ENCODE measurements at regions not wholly inside any gene's neighbourhood (a gene's known extent, or its start where the extent isn't known, plus 50 kb on each side); places are given as distances from the start of the nearest gene placed in this dataset.

DNA sequence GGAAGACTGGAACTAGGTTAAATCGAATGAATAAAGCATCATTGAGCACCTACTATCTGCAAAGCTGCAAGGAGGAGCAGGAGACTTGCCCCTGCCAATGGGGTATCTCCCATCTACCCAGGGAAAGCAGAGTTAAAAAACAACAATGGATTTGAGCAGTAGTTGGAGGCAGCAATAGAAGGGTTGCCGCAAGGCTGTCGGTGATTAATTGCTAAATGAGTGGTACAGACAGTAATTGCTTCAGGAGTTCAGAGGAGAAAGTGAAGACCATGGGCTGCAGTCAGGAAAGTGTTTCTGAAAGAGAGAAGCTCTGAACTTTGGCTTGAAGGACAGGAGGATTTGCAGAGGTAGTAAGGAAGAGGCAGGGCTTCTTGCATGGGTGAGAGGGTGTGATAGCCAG lies 152.9 kb downstream of the ACTL8 start:
- no peak for DNase-seq

DNA sequence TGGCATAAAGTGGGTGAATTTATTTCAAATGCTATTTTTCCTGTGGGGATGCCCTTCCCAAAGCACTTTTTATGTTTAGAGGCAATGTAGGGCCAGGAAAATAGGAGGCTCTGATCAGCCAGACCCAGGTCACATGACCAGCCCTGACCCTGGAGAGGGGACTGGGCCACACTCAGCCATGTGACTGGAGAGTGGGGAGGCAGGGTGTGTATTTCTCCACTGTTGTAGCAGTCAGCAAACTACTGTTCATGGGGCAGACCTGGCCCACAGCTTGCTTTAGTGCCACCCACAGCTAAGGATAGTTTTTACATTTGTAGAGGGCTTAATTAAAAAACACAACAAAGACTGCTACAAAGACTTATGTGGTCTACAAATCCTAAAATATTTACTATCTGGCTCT lies 153.8 kb downstream of the ACTL8 start:
- DNase-seq = no peak

DNA sequence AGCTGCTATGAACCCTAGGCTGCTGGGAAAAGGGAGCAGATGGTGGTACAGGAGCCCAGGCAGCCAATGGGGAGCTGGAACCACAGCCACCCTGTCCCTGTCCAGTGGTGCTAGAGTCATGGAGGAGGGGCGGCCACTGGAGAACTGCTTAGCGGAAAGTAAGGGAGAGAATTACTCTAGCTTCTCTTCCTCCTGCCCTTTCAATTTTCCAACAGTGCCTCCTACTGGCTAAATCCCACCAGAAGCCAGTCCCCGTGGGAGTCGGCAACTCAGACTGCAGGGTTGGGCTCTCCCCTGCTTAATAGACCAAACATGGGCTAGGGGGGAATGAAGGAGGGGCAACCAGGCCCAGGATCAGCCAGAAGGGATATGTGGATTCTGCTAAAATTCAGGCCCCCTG lies 154.5 kb downstream of the ACTL8 start:
- DNase-seq = no peak

DNA sequence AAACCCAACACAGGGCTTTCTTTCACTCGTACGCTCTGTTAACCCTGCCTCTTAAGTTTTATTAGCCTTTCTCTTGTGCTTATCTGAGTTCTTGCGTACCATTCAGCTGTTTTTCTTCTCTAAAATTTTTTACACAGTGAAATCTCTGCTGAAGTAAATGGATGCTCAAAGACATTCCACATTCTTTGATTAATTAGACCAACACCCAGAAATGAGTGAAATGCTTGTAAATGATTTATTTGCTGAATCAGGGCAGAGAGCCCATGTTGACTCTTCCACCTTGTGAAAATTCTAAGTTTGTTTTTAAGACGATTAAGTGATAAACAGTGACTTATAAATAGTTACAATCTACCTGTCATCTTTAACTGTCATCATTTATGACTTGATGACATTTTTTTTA lies 156.7 kb downstream of the ACTL8 start:
- DNase-seq = no peak

DNA sequence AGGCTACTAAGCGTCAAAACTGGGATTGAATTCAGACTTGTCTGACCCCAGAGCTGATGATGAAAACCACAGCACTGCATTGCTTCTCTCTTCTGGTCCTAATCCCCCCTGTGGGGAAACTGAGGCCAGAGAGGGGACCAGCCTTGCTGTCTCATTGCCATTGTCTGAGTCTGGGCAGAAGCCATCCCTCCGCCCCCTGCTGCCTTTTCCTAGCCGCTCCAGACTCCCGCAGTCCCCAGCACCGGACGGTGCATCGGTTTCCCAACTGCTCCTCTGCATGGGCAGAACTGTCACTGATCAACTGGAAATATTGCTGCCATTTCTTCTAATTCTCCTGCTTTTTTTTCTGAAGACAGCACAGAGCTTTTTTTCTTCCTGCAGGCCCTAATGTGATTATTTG lies 157.4 kb downstream of the ACTL8 start:
- no peak for DNase-seq

DNA sequence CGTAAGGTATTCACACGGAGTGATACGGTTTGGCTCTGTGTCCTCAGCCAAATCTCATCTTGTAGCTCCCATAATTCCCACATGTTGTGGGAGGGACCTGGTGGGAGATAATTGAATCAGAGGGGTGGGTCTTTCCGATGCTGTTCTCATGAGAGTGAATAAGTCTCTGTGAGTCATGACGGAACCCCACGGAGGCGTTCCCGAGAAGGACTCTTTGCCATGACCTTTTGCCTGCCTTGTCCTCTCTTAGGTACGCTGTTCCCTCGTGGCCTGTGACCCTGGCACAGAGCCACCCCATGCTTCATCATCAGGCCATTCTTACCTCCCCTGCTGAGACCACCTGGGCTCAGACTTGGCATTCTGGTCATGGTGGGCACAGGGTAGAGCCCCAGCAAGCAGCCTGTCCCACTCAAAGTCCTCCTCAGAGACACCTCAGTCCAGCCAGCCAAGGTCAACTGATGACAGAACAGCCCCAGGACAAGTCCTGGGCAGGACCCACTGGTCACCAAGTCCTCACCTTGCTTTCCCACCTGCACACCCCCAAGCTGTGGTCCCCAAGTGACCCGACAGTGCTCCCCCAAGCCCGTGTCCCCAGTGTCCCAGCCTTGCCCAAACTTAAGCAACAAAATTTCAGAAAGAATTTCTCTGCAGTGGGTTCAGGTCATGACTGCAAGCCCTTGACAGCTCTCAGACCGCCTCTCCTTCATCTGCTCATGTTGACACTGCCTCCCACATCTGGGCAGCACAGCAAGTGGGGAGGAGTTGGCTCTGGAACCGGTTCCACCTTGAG lies 158.4 kb downstream of the ACTL8 start:
- no peak for DNase-seq

DNA sequence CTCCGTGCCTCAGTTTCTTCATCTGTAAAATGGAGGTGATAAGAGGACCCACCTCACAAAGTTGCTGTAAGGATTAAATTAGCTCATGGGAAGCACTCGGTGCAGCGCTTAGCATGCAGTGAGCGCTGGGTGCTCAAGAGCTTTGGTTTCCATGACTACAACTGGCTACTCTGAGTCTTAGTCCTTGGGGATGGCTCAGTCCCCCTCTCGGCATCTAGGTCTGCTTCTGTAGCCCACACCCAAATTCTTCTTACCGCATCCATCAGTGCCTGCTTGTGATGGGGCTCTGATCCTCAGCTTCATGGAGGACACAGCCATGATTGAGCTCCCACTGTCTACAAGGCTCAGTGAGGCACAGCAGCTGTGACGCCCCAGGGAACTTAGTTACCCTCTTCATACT lies 159.0 kb downstream of the ACTL8 start:
- DNase-seq = no peak

DNA sequence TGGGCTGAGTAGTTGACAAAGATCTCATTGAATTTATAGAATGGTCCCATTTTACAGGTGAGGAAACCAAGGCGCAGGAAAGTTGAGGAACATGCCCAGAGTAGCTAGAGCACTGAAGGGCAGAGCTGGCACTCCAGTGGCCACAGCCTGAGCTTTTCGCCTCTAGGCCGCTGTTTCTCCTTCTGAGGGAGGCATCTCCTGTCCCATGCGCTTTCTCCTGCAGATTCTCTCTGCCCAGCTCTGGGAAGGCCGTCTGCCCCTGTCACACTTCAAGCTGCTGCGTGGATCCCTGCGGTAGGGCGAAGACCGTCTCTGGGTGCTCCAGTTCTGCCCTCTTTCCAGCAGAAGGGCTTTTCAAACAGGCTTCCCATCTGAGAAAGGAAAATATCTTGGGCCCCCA lies 159.9 kb downstream of the ACTL8 start:
- DNase-seq = no peak

DNA sequence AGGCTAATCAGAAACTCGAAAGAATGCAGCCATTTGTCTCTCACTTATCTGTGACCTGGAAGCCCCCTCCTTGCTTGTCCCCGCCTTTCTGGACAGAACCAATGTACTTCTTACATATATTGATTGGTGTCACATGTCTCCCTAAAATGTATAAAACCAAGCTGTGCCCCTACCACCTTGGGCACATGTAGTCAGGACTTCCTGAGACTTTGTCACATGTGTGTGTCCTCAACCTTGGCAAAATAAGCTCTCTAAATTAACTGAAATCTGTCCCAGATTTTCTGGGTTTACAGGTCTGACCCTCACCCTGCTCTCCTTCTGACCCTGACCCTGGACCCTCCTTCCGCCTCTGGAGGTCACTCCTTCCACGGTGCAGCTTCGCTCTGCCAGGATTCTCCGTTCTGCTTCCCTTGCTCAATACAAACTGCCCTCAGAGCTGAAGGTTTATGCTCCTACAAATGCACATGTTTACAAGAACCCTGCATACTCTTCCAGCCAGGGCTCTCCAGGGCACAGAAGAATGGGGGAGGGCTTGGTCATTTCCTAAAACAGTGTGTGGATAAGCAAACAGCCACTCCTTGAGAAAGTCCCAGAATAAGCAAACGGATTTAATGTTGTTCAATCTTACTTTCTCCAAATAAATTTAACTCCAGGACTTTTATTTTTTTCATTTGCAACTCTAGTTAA lies 160.5 kb downstream of the ACTL8 start:
- DNase-seq = no peak

DNA sequence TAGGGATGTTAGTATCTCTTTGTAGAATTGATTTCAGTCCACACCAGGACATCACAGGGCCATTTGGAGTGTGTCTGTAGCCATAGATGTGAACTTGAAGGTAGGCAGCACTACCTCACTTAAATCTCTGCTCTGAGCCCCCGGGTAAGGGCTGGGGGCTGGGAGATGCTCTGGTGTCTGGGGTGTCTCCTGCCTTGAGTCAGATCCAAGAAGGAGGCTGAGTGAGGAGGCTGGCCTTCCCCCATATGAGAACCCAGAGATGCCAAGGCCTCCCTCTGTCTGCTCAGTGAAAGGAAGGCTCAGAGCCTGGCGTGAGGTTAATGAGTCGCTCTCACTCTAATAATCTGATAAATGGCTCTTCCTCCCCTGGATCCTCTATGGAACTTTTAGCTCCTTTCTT lies 161.6 kb downstream of the ACTL8 start:
- no peak for DNase-seq

DNA sequence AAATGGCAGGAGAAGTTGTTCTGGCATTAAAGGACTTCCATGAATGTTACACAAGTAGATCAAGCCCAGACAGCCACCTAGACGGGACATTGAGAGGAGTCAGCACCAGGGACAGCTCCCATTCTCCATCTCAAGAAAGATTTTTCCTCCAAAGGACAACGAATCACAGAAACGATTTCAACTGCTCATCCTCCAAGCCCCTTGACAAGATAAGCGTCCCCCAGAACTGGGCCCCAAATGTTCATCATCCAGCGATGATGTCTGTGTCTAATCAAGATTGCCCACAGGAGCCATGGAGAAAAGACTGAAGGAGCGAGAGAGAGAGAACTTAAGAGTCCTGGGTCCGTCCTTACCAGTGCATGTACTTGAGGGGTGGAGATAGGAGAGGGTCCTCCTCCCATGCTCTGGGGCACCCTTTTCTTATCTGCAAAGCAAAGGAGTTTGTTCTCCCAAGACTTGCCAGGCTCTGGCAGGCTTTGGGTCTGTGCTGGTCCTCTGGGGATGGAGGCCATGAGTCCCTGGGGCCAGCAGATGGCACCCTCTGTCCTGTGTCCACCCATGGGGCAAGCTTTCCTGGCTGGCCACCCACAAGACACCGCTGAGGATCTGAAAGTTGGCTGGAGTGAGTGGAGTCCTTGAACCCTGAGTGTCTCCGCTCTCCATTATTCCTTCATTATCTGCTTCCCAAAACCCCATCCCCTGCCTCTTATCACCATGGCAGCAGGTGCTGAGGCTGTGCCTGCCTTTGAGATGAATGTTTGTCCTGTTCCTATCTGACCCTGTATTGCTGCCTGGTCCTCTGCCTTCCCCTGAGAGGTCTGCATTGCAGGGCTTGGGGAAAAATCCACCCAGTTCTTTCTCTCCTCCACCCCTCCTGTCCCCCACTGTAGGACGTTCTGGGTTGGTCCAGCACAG lies 164.6 kb downstream of the ACTL8 start:
- DNase-seq = no peak

DNA sequence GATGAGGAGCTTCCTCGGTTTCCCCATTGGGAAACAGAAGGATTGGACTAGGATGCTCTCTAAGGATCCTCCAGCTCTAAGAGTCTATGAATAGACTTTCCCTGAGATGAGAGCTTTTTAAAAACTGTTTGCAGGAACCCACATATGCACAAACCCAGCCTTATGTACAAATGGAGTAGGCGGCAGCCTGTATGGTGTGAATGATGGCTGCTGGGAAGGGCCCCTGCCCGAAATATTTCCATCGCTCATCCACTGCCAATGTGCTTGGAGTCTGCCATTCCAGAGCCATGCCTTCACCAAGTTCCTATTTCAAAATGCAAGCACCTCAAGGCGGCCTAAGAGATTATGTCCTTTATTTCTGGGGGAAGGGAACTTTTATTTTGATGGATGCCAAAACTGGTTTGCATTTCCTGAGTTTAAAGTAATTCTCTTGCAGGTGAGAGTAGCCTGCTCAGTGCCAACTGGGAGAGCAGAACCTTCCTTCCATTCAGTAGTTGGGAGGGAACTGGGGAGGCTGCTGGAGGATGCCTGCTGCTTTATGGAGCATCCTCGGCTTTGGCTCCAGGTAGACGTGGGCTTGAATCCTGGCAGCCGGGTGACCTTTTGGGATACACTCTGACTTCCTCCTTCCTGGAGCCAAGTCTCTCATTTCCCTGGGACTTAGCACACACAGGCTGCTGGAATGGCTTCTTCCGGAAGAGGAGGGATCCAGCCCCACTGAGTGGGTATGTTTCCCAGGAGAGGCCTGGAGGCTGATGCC lies 165.9 kb downstream of the ACTL8 start:
- DNase-seq = no peak

DNA sequence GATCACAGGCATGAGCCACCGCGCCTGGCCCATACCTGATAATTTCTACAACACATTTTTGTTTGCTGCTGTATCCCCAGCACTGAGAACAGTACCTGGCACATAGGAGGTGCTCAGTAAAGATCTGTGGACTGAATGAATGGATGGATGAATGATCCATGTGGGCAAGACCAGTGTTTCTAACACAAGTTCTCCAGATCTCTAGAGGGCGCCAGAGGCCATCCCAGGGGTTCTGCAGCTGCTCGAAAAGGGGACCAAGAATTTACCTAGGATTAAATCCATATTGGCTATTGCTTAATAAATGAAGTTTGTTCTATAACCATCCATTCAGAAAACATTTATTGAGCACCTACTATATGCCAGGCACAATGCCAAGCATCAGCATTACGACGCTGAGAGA lies 167.7 kb downstream of the ACTL8 start:
- no peak for DNase-seq

DNA sequence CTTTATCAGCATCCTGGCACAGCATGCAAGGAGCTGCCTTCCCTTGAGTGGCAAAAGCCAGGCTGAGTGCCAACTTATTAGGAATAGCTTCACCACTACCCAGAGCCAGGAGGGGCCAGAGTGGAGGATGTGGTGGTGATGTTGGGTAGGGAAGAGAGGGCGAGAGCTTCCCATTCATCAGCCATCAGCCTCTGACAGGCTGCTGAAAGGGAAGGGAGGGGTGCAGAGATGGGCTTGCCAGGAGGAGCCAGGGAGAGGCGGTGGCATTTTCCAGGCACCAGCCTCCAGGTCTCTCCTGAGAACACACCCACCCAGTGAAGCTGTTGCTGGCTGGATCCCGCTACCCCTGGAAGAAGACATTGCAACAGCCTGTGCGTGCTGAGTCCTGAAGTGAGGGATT lies 168.5 kb downstream of the ACTL8 start:
- DNase-seq = no peak

DNA sequence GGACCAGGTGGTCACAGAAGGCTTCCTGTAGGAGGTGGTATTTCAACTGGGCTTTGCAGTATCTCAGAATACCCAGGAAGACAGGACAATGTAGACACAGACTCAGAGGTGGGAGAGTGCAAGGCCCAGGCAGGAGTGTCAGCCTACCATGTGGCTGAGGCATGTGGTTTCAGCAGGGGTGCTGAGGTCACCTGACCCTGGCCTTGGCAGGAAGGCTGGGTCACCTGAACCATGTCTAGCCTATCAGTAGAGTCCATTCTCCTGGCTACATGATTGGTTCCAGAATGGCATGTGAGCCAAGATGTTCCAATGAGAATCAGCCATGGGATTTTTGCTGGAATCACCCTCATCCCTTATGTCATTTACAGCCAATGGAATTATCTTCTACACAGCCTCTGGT lies 169.4 kb downstream of the ACTL8 start:
- DNase-seq = no peak

DNA sequence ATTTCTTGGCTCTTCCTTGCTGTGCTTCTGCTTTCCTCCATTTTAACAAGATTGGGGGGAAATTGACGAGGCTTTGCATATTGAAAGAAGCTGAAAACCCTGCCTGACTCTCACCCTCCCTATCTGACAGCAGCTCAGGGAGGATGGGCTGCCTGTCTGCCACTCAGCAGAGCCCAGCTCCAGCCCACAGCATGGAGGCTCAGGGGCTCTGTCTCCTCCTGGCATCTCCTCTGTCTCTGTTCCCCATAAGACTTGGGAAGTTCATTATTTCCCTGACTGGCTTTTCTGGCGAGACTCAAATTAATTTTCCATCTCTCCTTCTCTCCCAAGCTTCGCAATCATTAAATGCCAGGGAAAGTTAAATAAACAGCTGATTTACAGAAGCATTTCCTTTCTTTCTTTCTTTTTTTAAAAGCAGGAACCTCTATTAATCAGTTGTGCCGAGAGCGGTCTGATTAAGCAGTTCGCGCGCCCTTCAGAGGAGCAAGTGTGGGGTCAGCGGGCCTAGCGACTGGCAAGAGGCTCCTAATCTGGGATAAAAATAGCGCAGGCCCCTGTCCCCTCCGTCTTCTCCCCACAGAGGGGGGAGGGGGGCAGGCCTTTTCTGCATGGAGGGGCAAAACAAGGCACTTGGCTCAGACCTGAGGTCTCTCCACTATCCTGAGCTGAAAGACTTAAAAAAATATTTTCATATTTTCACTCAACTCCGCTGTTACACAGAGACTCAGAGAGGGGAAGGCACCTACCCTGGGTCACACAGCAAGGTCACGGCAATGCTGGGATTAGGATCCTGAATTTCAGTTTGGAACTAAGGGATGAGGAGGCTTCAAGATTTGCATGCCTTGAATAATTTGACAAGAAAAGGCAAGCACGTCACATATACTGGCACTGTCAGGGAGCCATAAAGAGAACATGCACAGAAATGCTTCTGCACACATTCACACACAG lies 170.4 kb downstream of the ACTL8 start:
- no peak for DNase-seq

DNA sequence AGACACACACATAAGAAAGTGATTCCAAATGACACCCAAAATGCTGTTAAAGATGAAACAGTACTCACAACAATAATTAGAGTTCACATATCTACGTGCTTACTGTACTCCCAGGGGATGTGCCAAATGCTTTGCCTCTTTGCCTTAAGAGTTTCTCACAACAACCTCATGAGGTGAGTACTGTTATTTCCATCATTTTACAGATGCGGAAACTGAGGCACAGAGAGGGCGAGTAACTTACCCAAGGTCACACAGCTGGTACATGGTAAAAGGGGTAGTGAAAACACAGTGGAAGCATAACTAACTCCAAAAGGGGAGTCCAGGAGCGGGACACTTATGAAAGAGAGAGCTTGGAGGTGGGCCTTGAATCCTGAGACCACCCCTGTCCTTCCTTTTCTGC lies 171.8 kb downstream of the ACTL8 start:
- no peak for DNase-seq

DNA sequence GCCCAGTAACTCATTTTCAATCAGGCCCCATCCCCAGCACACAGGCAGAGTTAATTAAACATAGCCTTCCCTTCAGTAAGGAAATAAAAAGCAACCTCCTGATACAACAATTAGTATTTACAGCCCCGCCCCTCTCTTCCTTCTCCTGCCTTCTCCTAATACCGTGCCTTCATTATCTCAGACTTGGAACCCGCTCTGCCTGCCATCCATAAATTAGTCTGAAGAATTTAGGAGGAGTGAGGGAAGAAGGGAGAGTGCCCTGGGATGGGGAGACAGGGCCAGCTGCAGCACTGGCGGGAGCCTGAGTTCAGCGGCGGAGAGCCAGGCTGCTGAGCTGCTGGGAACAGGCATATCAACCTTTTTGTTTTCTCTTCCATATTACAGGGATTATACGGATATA lies 172.8 kb downstream of the ACTL8 start:
- no peak for DNase-seq

DNA sequence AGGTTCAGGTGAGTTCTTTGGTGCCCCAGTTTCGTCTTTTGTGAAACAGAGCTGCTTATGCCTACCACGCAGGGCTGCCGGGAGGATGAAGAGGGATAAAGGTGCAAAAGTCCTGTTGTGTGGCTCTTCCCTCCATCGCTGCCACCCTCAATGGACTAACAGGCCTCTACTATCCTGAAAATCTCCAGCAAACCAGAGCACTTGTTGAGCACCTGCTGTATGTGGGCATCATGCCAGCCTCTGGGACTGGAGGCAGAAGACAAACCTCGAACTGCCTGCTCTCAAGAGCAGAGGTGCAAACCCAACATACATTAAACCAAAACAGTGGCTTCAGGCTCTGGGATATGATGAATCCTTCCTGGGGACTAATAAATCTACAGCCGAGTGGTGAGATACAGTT lies 174.1 kb downstream of the ACTL8 start:
- no peak for DNase-seq

DNA sequence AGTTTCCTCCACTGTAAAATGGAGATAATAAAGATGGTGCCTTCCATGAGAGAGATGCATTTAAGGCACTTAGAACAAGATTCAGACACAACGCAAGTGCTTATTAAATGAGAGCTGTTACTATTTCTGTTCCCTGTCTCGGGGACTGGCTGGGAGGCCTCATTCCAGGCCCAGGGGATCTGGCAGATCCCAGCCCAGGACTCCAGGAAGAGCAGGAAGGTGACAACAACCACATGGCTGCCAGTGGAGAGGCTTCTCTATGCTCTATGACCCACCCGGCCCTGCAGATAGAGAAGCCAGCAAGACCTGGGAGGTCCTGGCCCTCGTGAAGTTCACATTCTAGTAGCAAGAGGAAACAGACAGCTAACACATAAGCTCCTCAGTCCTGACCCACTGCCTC lies 175.5 kb downstream of the ACTL8 start:
- no peak for DNase-seq

DNA sequence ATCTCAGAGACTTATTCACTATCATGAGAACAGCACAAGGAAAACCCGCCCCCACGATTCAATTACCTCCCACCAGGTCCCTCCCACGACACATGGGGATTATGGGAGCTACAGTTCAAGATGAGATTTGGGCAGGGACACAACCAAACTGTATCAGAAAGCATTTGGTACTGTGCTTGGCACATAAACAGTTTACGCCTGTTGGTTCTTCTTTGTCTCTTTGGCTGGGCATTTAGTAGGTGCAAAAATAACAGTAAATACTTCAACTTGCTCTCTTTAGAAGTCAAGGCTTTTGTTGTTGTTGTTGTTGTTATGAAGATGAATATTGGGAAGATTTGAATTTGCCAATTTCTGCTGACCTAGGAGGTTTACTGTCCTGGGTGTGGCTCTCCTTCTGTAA lies 175.4 kb upstream of the IGSF21 start:
- no peak for DNase-seq

DNA sequence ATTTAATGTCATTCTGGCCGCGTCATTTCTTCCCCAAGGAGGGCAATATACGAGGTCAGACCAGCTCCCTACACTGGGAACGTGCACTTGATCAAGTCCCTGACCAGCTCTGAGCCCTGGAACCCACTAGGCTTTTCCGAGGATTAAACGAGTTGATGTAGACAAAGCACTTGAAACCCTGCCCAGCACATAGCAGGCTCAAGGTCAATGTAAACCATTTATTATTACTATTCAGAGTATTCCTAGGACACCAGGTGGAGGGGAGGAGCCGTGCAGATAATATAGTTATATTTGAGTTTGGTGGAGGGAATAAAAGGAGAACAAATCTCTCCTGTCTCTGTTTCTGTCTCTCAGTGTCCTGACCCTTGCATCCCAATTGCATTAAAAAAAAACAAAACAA lies 174.1 kb upstream of the IGSF21 start:
- no peak for DNase-seq

Data from NCI-H1048 (cell line).